CD4-positive, alpha-beta memory T cell (primary cell): ENCODE measurements at regions not wholly inside any gene's neighbourhood (a gene's known extent, or its start where the extent isn't known, plus 50 kb on each side); places are given as distances from the start of the nearest gene placed in this dataset.
"Not testable (repeated sequence)": the region's sequence is repeated elsewhere in the genome, so short reads cannot be mapped to it uniquely, and the experiment has no call there.

ENCODE experiments used
- CTCF ChIA-PET: fragments of 350-600 bp; sonication (Branson Sonifier 250); formaldehyde crosslinking; loops from one replicate; lab custom pipeline; 2021; ENCODE audit warnings: inconsistent platforms; ENCODE audit not compliant: partially characterized antibody; lab: Charles Lee
- POLR2A ChIA-PET: fragments of 350-600 bp; sonication (Branson Sonifier 250); formaldehyde crosslinking; loops from one replicate; lab custom pipeline; 2021; ENCODE audit not compliant: partially characterized antibody; lab: Charles Lee
- DNase-seq, 5 donors: peaks; one replicate each; pipeline versions ENCODE4 v3.0.0 to v3.0.0-alpha.2; 2020 to 2022; ENCODE audit warnings: mixed read lengths in 1 of 5
- H3K27ac ChIP-seq: one replicate; pipeline ENCODE4 v1.7.0; 2013; ENCODE audit warnings: low read depth, low read length
- H3K27me3 ChIP-seq: 2 replicates; pipeline ENCODE4 v1.7.0; 2013; ENCODE audit warnings: mild to moderate bottlenecking, low read length, moderate library complexity; ENCODE audit not compliant: insufficient read depth
- H3K36me3 ChIP-seq: 2 replicates; pipeline ENCODE4 v1.7.0; 2013; ENCODE audit warnings: mild to moderate bottlenecking, low read length, moderate library complexity; ENCODE audit not compliant: insufficient read depth
- H3K4me1 ChIP-seq: 2 replicates; pipeline ENCODE4 v1.7.0; 2013; ENCODE audit warnings: mild to moderate bottlenecking, low read length, moderate library complexity; ENCODE audit not compliant: insufficient read depth
- H3K4me3 ChIP-seq, 2 donors: one replicate each; pipeline ENCODE4 v1.7.0; 2013; ENCODE audit warnings: low read length in 2 of 2, mild to moderate bottlenecking in 1 of 2
- H3K9me3 ChIP-seq, 2 donors: one replicate each; pipeline ENCODE4 v1.7.0; 2013; ENCODE audit warnings: low read length in 2 of 2, control low read depth in 1 of 2; ENCODE audit not compliant: control insufficient read depth in 1 of 2
- H3K27ac Mint-ChIP-seq, 7 donors: one replicate each; pipeline ENCODE4 v1.8.0; 2020 to 2021; ENCODE audit warnings: mixed read lengths in 7 of 7, mild to moderate bottlenecking in 6 of 7, inconsistent platforms in 3 of 7, moderate library complexity in 3 of 7
- H3K27me3 Mint-ChIP-seq, 2 donors: one replicate each; pipeline ENCODE4 v1.8.0; 2020 to 2021; ENCODE audit warnings: mixed read lengths in 2 of 2
- H3K36me3 Mint-ChIP-seq, 2 donors: one replicate each; pipeline ENCODE4 v1.8.0; 2020 to 2021; ENCODE audit warnings: mixed read lengths in 2 of 2, inconsistent platforms in 1 of 2, mild to moderate bottlenecking in 1 of 2
- H3K4me1 Mint-ChIP-seq, 4 donors: one replicate each; pipeline ENCODE4 v1.8.0; 2020 to 2021; ENCODE audit warnings: mixed read lengths in 4 of 4, mild to moderate bottlenecking in 1 of 4
- H3K4me3 Mint-ChIP-seq, 8 donors: one replicate each; pipeline ENCODE4 v1.8.0; 2020 to 2021; ENCODE audit warnings: mixed read lengths in 8 of 8, mild to moderate bottlenecking in 7 of 8, moderate library complexity in 6 of 8, inconsistent platforms in 3 of 8
- H3K9me3 Mint-ChIP-seq, 8 donors: one replicate each; pipeline ENCODE4 v1.8.0; 2020 to 2021; ENCODE audit warnings: mixed read lengths in 8 of 8, mild to moderate bottlenecking in 5 of 8, inconsistent platforms in 3 of 8, moderate library complexity in 1 of 8
- intact Hi-C: fragments of 100-400 bp; cut with micrococcal nuclease; formaldehyde crosslinking; loops from one replicate; pipeline ENCODE4 v1.15.1; 2023

DNA sequence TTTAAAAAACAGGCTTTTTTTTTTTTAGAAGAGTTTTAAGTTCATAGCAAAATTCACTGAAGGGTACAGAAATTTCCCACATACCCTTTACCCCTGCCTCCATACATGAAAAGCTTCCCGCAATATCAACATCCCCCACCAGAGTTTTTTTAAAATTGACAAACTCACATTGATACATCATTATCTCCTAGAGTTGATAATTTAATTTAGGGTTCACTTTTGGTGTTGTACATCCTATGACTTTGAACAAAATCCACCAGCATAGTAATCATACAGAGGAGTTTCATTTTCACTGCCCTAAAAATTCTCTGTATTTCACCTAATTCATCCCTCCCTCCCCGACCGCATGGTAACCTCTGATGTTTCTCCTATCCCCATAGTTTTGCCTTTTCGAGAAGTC lies 53.6 kb upstream of the KCNK2 start:
- Histone ChIP-seq H3K4me1 (no peaks in the 10 kb centered on the region), H3K36me3 (no peaks in the 10 kb centered on the region), H3K27me3 (no peaks in the 10 kb centered on the region), H3K9me3 (no peaks in the 10 kb centered on the region), H3K4me3 (no peak overlapping the region), H3K27ac (no peak overlapping the region)
- intact Hi-C loops: no loop called here
- Mint-ChIP-seq H3K36me3 (no peaks in the 10 kb centered on the region), H3K4me3 (no peak overlapping the region), H3K9me3 (peaks cover 0 to 4% (median 0%) of the 10 kb centered on the region in 8 donors), H3K27me3 (peaks cover 1 to 3% of the 10 kb centered on the region in 2 donors), H3K27ac (no peak overlapping the region), H3K4me1 (no peaks in the 10 kb centered on the region)
- ChIA-PET CTCF (no interaction called here), POLR2A (no interaction called here)
- DNase-seq: no peak

DNA sequence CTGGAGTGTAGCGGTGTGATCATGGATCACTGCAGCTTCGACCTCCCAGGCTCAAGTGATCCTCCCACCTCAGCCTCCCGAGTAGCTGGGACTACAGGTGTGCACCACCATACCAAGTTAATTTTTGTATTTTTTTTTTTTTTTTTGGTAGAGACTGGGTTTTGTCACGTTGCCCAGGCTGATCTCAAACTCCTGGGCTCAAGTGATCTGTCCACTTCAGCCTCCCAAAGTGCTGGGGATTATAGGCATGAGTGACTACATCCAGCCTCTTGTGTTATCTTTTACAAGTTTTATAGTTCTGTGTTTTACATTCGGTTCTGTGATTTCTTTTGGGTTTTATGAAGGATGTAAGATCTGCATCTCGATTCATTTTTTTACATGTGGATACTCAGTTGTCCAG lies 52.0 kb upstream of the KCNK2 start:
- H3K9me3 Mint-ChIP-seq, POLR2A ChIA-PET, H3K4me3 Mint-ChIP-seq, H3K36me3 ChIP-seq, H3K27ac Mint-ChIP-seq, H3K27ac ChIP-seq, H3K27me3 Mint-ChIP-seq, DNase-seq, H3K4me3 ChIP-seq, H3K9me3 ChIP-seq, intact Hi-C loops, H3K4me1 Mint-ChIP-seq, CTCF ChIA-PET, H3K4me1 ChIP-seq, H3K36me3 Mint-ChIP-seq, H3K27me3 ChIP-seq: not testable (repeated sequence)

DNA sequence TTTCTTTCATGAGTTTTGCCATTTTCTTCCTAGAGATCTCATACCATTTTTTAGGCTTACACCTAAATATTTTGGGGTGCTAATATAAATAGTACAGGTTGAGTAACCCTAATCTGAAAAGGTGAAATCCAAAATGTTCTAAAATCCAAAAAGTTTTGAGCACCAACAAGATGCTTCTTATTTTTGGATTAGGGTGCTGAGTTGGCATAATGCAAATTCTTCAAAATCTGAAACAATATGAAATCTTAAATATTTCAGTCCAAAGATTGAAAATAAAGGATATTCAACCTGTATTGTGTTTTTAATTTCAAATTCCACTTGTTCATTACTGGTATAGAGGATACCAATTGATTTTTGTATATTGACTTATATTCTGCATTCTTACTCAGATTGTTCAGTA lies 51.1 kb upstream of the KCNK2 start:
- Histone ChIP-seq H3K27ac (no peak overlapping the region), H3K27me3 (no peaks in the 10 kb centered on the region), H3K4me3 (no peak overlapping the region), H3K36me3 (no peaks in the 10 kb centered on the region), H3K9me3 (no peaks in the 10 kb centered on the region), H3K4me1 (no peaks in the 10 kb centered on the region)
- H3K36me3 Mint-ChIP-seq: no peaks in the 10 kb centered on the region
- no peak for DNase-seq
- H3K9me3 Mint-ChIP-seq: peaks cover 0 to 4% (median 0%) of the 10 kb centered on the region in 8 donors
- CTCF ChIA-PET: no interaction called here
- H3K4me1 Mint-ChIP-seq: no peaks in the 10 kb centered on the region
- intact Hi-C loops: no loop called here
- no peak overlapping the region for H3K4me3 Mint-ChIP-seq
- peaks cover 1 to 3% of the 10 kb centered on the region in 2 donors for H3K27me3 Mint-ChIP-seq
- POLR2A ChIA-PET: no interaction called here
- no peak overlapping the region for H3K27ac Mint-ChIP-seq
